Jurkat, Clone E6-1 (cell line): ENCODE measurements at regions not wholly inside any gene's neighbourhood (a gene's known extent, or its start where the extent isn't known, plus 50 kb on each side); places are given as distances from the start of the nearest gene placed in this dataset.

Experiments used
- DNase-seq: peaks from one replicate; pipeline ENCODE4 v3.0.0-alpha.2; 2011; ENCODE audit warnings: low read depth, low spot score
- H3K4me3 ChIP-seq: 2 replicates; pipeline ENCODE4 v1.5.1; 2011; ENCODE audit warnings: mild to moderate bottlenecking, low read length, control low read depth, moderate library complexity

DNA sequence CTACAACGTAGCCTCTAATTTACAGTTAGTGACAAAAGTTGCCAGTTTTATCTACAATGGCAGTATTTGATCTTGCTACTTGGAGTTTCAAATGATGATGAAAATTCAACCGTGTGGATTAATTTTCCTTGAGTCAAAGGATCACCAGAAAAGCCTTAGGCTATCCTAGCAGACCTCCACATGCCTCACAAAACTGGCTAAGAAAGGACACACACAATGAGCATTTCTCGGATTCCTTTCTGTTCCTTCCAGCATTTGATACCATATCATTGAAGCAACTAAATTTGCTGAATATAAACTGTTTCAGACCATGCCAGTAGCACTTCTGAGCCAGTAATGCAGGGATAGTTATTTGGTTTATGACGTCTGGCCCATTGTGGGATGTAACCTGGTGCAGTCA, 587.4 kb upstream of the MDFIC2 start:
- H3K4me3 ChIP-seq, result no peak overlapping the region
- no peak for DNase-seq

DNA sequence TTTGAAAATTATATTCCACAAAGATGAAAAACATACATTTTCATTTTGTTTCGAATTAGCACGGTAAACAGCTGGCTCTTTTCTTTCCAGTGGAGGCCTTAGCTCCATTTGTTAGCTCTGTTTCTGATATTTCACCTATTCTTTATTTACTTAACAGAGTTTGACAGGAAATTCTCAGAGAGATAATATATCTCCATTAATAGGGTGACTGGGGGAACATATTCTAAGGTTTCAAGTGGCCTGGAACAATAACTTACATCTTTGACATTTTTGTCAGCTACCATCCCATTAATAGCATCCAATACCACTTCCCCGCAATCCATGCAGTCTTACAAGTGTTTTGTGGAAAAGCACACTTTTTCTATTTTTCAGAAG, 577.6 kb upstream of the MDFIC2 start:
- no peak overlapping the region for H3K4me3 ChIP-seq
- DNase-seq, result no peak

DNA sequence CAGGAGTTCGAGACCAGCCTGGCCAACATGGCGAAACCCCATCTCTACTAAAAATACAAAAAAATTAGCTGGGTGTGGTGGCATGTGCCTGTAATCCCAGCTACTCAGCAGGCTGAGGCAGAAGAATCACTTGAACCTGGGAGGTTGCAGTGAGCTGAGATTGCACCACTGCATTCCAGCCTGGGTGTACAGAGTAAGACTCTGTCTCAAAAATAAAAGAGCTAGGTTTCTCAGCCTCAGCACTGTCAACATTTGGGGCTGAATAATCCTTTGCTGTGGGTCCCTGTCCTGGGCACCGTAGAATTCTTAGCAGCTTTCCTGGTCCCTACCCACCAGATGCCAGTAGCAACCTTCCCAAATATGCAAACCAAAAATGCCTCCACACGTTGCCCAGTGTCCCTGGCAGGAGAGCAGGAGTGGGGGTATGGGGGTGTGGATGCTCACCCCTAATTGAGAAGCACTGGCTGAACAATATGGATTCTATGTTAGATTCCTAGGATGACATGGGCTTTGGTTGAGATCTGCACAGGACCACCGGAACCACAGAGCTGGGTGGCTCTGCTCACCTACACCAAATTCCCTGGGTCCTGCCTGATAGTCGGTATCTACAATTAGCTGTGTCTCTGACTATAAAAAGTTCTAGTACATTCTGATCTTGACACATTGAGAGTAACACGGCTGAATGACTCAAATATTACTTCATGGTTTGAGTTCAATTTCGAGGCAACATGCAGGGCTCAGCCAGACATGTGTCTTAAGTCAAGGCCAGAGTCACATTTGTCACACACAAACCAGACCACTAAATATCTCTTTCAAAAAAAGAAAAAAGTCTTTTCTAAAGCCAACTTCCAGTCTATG, 577.0 kb upstream of the MDFIC2 start:
- DNase-seq, result no peak
- H3K4me3 ChIP-seq, result no peak overlapping the region

DNA sequence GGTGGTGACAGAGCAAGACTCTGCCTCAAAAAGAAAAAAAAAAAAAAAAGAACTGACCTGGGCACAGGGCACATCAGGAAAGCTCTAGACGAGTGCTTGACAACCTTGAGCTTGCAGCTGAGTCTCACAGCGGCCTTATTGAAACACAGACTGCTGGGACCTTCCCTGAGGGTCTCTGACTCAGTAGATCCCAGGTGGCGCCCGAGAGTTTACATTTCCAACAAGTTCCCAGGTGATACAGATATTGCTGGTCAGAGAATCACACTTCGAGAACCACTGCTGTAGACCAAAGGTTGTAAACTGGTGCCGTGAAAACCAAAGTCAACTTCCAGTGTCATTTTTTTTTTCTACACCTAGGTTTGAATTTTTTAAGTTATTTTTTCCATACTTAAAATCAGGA, 573.2 kb upstream of the MDFIC2 start:
- no peak overlapping the region for H3K4me3 ChIP-seq
- no peak for DNase-seq

DNA sequence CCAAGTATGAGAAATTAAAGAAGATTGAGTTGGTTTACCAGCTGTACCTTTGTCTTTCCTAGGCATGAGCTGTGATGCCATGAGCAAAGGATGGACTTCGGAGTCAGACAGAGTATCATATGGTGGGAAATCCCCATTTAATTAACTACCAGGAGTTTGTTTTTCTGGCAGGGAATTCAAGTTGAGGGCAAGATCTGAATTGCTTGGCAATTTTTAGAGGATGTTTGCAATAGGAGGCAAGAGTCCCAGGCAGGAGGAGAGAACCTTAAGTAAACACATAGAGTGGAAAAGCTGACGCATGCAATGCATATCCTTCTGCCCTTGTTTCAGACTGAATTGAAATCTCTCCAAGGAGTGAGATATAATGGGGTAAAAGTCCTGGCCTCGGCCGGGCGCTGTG, 569.7 kb upstream of the MDFIC2 start:
- DNase-seq, result no peak
- no peak overlapping the region for H3K4me3 ChIP-seq

DNA sequence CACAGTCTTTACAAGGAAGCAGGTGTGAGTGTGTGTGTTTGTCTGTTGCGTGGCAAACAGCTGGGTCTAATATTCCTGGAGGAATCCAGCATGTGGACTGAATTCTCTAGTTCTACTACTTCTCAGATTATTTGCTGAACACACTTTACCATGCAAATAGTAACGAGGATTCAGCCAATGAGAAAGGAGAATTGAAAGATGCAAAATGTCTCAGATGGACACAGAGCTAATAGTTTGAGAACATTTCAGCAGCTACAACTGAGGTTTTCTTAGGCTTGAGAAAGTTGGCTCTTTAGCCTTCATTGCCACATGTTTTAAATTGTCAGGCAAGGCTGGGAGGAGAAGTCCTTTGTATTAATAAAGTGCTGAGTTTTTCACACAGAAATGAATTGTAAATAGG, 568.0 kb upstream of the MDFIC2 start:
- H3K4me3 ChIP-seq, result no peak overlapping the region
- no peak for DNase-seq

DNA sequence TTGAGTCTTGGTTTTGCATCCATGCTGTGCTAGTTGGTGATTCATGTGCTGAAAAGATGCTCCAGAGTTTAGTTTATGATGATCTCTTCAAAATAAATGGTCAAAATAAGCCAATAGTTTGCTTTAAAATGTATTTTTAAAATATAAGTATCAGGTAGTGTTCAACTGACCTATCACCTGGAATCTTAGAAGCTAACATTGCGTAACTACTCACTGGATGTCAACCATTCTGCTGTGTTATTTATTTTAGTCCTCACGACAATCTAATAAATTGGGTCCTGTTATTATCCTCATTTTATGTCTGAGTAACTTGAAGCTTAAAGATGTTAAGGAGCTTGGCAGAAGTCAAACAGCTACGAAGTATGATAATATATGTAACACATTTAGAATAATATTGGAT, 563.7 kb upstream of the MDFIC2 start:
- no peak overlapping the region for H3K4me3 ChIP-seq
- no peak for DNase-seq

DNA sequence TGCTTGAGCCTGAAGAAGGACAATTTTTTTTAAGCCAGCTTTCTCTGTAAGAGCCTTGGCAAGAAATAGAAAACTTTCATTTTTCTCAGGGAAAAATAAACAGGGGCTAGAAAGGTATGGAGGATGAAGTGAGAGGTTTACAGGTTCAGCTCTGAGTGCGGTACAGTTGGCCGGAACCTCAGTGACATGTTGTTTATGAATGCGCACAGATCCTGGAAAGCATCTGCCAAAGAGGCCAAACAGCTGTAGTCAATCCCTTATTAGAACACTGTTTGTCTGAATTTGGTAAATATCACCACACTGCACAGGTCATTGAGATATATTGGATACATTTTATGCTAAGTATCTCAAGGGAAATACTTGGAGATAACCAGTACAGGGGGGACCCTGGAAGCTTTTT, 561.8 kb upstream of the MDFIC2 start:
- H3K4me3 ChIP-seq, result no peak overlapping the region
- no peak for DNase-seq

DNA sequence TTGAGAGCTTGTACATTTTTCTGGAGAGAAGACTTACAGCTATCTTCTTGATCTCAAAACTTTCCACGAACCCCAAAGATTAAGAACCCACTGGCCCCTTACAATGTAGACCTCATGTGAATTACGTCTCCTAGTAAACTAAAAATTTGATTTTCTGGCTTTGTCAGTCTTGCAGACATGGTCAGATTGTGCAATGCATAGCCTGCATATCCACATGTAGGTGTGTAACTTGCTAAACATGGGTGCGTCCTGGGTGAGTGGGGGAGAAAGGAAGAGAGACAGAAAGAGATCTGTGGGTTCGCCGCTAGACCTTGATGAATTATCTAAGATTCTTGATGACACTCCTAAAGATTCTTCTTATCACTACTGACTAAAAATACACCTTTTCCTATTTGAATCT, 561.2 kb upstream of the MDFIC2 start:
- DNase-seq, result no peak
- no peak overlapping the region for H3K4me3 ChIP-seq

DNA sequence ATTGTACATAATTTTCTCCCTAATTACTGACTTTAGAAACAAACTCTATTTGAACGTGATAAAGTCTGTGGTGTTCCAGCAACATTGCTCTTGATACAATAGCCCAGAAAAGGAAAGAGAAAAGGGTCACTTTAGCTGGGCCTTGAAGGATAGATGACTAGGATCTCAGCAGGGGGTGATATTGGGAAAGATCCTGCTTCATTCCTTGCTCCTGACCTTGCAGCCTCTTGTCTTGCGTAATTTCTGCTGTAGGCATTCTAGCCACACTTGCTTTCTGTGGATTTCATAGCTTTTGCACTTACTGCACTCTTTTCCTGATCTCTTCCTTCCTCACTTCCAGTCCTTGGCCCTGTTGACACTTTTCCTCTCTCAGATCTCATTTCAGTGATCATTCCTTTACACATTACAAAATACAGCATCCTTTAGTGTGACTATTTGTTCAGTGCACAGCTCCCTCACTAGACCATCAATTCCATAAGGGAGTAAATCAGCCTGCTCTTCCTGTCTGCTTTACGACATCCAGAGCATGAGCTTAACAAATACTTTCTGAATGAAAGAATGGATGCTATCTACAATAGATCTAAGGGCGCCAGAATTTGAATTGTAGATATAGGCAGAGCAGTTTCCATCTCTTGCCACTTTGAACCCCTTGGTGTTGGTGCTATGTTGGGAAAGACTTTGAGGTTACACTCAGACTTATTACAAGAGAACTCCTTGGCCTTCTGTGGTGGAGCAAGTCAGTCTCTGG, 559.6 kb upstream of the MDFIC2 start:
- no peak overlapping the region for H3K4me3 ChIP-seq
- DNase-seq, result no peak

DNA sequence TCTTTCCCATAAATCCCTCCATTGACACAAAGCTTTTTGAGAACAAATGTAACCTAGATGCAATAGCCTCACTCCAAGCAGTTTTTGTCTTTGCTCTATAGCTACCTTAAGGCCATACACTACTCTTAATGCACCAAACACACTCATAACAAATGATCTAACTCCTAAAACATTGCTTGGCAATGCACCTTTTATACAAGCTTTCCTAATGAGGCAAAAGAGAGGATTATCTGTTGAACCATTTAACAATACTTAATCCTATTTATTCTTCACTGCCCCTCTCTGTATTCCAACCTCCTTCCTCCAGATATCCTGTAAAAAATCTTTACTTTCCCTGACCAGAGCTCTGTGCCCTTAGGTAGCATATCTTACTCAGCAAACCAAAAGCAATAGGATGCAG, 558.1 kb upstream of the MDFIC2 start:
- H3K4me3 ChIP-seq, result no peak overlapping the region
- no peak for DNase-seq

DNA sequence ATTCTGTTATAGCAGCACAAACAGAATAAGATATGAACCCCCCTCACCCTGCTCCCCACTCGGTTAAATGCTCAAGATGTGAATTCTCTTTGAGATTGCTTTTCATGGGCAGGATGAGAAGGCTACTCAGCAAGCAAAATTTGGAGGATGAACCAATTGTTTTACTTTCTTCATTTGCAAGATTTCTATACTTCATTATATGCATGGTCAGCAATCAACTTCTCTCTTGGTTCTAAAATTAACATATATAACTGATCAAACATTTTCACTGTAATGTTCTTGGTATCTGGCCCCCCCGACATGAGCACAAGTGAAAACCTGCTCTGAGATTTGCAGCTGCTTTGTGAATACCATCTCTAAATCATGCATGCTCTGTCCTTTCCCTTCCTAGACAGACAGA, 556.1 kb upstream of the MDFIC2 start:
- H3K4me3 ChIP-seq, result no peak overlapping the region
- DNase-seq, result no peak

DNA sequence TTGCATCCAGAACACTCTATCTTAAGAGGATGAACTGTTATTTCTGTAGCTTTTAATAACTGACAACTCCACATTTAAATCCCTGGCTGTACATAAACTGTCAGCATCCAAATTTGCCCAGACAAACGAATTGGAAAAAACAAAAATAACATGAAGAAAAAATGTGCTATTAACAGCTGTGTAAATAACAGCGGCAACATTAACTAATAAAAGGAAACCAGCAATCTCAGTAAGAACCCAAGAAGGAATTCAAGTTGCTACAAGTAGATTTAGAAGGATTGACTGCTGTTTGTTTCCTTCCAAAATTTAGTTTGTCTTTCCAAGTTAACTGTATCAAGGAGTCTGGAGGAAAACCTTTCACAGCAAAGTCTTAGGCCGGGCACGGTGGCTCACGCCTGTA, 550.6 kb upstream of the MDFIC2 start:
- no peak for DNase-seq

DNA sequence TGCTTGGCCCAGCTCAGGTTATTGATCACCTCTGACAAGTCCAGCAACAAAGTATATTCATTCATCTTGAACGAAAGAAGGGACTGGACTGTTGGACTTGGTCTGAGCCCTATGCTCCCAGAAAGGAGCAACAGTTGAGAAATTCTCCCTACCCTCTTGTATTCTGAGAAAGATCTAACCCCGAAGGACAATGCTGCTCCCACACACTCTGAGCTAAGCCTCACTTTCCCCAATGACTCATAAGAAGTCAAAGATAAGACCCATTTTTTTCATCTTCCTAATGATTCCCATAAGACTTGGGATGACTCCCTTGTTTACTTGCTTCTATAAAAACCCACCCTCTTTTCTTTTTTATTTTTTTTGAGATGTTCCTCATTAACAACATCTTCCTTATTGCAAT, 549.4 kb upstream of the MDFIC2 start:
- no peak for DNase-seq
- H3K4me3 ChIP-seq, result no peak overlapping the region

More for the DNA sequence above, 550.6 kb upstream of the MDFIC2 start:
- no peak overlapping the region for H3K4me3 ChIP-seq

DNA sequence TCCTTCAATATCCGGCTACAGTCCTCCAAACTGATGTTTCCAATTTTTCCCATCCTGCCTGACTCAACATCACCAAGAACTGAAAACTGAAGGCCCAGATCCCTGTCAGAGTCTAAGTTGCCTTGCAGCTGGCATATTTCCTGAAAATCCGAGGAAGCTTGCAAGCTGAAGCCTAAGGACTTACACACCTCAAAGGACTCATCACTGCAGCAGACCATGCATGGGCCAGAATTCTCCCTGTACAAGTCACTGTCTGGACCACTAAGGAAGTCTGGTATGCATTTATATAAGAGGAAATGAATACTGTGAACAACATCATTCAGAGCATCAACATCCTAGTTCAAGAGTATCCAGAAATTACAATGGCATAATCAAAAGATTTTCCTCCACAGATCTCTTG, 548.8 kb upstream of the MDFIC2 start:
- H3K4me3 ChIP-seq, result no peak overlapping the region

DNA sequence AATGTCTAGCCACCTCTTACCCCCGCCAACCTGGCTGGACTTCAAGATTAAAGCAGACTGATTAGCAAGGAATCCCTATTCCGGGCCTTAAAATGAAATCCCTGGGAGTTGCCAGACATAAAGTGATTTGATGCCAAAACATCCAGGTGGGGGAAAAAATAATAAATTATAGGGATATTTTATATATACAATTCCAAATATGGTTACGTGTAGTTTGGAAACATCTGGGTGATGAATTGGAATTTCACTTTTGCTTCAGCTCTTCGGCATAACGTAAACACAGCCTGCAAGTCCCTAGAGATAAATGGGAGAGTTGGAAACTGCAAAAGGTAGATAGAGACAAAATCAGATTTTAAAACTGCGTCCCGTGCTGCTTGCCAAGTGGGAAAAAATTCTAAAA, 545.5 kb upstream of the MDFIC2 start:
- no peak for DNase-seq
- H3K4me3 ChIP-seq, result no peak overlapping the region

More for the DNA sequence above, 548.8 kb upstream of the MDFIC2 start:
- no peak for DNase-seq

DNA sequence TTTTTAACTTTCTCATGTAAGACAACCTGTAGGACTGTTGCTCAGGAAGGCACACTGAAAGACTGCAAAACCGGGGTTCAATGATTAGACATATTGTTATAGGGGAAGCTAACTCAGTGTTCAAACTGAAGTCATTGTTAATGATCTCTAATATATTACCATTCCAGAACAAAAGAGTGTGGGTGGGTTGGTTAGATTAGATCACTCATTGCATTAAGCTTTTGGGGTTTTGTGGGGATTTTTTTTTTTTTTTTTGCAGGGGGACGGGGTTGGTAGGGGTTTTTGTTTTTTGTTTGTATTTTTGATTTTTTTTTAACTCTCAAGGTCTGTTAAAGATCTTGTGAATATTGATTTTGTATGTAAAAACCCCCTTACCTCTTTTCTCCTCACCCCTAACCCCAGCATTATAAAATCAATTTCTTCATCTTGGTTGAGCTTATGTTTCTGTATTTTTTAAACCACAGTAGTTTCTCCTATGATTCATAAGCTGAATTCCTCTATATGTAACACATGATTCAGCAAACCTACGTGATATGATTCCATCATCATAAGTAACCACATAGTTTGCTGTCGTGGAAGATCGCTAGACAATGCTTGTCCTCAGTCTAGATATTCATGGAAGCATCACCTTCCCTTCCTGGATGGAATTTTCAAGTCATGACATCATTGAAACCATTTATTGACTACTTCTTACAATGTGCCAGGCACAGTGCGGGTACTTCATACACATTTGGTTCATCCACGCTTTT, 544.1 kb upstream of the MDFIC2 start:
- H3K4me3 ChIP-seq, result no peak overlapping the region
- no peak for DNase-seq

DNA sequence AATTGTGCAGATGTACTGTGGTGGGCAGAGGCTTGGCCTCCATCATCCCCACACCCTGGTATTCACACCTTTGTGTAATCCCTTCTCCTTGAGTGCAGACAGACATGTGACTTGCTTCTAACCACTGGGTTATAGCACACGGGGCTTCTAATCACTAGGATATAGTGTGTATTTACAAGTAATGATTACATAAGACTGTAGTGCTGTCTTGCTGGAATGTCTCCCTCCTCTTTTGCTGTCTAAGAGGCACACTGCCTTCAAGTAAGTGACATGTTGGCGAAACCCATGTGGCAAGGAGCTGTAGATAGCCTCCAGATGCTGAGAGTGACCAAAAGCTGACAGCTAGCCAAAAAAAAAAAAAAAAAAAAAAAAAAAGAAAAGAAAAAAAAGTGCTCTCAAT, 542.7 kb upstream of the MDFIC2 start:
- no peak overlapping the region for H3K4me3 ChIP-seq
- DNase-seq, result no peak

DNA sequence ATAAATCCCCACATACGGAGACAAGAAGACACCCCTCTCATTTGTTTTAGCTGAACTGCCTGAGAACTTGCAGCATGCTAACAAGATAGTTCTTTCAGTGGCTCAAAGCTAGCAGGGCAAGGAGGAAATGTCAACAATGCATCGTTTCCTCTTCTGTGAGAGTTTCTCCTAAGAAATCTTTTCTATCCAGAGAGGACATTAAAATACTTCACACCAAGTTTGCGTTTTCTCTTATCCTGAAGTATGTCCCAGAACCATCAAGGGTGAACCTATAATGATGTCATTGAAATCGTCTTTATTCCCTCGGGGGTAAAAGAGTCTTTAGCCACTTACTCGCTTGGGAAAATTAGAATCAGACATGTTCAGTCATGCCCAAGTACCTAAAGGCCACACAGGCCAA, 541.7 kb upstream of the MDFIC2 start:
- no peak for DNase-seq

More for the DNA sequence above, 541.7 kb upstream of the MDFIC2 start:
- no peak overlapping the region for H3K4me3 ChIP-seq
